Prostate gland (tissue), 2 donors: ENCODE measurements at regions not wholly inside any gene's neighbourhood (a gene's known extent, or its start where the extent isn't known, plus 50 kb on each side); places are given as distances from the start of the nearest gene placed in this dataset.
"Not testable (repeated sequence)": the region's sequence is repeated elsewhere in the genome, so short reads cannot be mapped to it uniquely, and the experiment has no call there.

Experiments
- DNase-seq: peaks from one replicate; pipeline ENCODE4 v3.0.0-alpha.2; 2019; ENCODE audit warnings: low spot score
- H3K27ac ChIP-seq, 2 donors: fragments of 200-600 bp; sonication (generic); 2 replicates each; pipeline ENCODE4 v1.5.1; 2017 to 2019
- H3K27me3 ChIP-seq: fragments of 200-600 bp; sonication (generic); replicated peaks from 2 replicates; pipeline ENCODE4 v1.5.1; 2019; ENCODE audit not compliant: insufficient read depth
- H3K36me3 ChIP-seq, 2 donors: fragments of 200-600 bp; sonication (generic); 1 replicate in 1 of 2; 2 replicates in 1 of 2; pipeline versions ENCODE4 v1.5.1 to v1.8.1; 2017 to 2019
- H3K4me1 ChIP-seq: fragments of 200-600 bp; sonication (generic); replicated peaks from 2 replicates; pipeline ENCODE4 v1.5.1; 2019
- H3K4me3 ChIP-seq, 2 donors: fragments of 200-600 bp; sonication (generic); 2 replicates each; pipeline ENCODE4 v1.5.1; 2017 to 2019
- H3K9me3 ChIP-seq: fragments of 200-600 bp; sonication (generic); 2 replicates; pipeline ENCODE4 v1.5.1; 2017
- POLR2A ChIP-seq: fragments of 450-650 bp; IDR thresholded peaks from one replicate; pipeline ENCODE4 v1.6.1; 2016; ENCODE audit warnings: antibody characterized with exemption, mild to moderate bottlenecking
- POLR2AphosphoS5 ChIP-seq: sonication (generic); formaldehyde crosslinking; IDR thresholded peaks from one replicate; pipeline ENCODE4 v1.6.1; 2017; ENCODE audit warnings: antibody characterized with exemption
- WGBS: methylation state at CpG from one replicate; pipeline ENCODE4 v1.1.5; 2018; 5-methylcytosine and 5-hydroxymethylcytosine counted together
- intact Hi-C: fragments of 100-400 bp; cut with DNase I; formaldehyde crosslinking; loops from one replicate; pipeline ENCODE4 v1.14.2; 2022
- TF ChIP-seq, protein P1 (sequence below), 4 experiments: fragments of 200-600 bp in 2 of 4; fragments of 450-650 bp in 2 of 4; sonication (generic) in 2 of 4; IDR thresholded peaks; 1 replicate in 3 of 4; 2 replicates in 1 of 4; pipeline ENCODE4 v1.5.1; 2016 to 2019; ENCODE audit warnings: antibody characterized with exemption in 4 of 4, mild to moderate bottlenecking in 2 of 4, moderate library complexity in 2 of 4

DNA sequence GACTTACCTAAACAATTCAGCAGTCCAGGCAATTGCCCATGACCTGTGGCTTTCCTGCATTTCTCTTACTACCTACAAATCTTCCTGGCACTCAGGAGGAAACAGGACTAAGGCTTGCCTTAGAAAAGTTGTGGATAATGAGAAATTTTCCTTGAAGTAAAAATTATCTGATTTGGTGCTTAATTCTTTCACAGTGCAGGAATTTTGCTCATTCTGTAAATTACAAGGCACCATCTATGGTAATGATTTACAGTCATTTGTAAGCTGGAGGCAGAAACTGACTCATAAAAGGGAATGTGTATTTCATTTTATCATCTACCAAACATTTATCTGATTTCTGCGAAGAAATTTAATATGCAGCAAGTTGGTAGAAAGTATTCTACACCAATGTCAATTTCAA lies 211.5 kb upstream of the FKBP1C start:
- no peaks in the 10 kb centered on the region for H3K27me3 ChIP-seq
- no peak for DNase-seq
- no peaks in the 10 kb centered on the region for H3K4me1 ChIP-seq
- no peaks in the 10 kb centered on the region for H3K9me3 ChIP-seq
- no peaks in the 10 kb centered on the region for H3K36me3 ChIP-seq
- no peak overlapping the region for H3K27ac ChIP-seq
- no peak for TF ChIP-seq POLR2AphosphoS5
- TF ChIP-seq, protein P1, sequence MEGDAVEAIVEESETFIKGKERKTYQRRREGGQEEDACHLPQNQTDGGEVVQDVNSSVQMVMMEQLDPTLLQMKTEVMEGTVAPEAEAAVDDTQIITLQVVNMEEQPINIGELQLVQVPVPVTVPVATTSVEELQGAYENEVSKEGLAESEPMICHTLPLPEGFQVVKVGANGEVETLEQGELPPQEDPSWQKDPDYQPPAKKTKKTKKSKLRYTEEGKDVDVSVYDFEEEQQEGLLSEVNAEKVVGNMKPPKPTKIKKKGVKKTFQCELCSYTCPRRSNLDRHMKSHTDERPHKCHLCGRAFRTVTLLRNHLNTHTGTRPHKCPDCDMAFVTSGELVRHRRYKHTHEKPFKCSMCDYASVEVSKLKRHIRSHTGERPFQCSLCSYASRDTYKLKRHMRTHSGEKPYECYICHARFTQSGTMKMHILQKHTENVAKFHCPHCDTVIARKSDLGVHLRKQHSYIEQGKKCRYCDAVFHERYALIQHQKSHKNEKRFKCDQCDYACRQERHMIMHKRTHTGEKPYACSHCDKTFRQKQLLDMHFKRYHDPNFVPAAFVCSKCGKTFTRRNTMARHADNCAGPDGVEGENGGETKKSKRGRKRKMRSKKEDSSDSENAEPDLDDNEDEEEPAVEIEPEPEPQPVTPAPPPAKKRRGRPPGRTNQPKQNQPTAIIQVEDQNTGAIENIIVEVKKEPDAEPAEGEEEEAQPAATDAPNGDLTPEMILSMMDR (IDR thresholded peaks at IDR 0.05), result no peak
- TF ChIP-seq POLR2A, result no peak
- H3K4me3 ChIP-seq, result no peak overlapping the region
- WGBS, result 29% methylated on average over 1 of the region's 1 CpG
- intact Hi-C loops, result no loop called here

DNA sequence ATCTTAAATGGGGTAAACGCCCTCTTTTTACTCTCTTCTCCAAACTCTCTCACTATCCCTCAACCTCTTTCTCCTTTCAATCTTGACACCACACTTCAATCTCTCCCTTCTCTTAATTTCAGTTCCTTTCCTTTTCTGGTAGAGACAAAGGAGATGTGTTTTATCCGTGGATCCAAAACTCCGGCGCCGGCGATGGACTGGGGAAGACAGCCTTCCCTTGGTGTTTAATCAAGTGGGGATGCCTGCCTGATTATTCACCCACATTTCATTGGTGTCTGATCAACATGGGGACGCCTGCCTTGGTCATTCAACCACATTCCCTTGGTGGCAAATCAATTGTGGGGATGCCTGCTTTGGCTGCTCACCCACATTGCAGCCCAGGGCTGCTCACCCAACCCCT lies 205.3 kb upstream of the FKBP1C start:
- H3K4me1 ChIP-seq, H3K4me3 ChIP-seq, H3K9me3 ChIP-seq, H3K36me3 ChIP-seq, DNase-seq, H3K27ac ChIP-seq, intact Hi-C loops, H3K27me3 ChIP-seq: not testable (repeated sequence)
- WGBS, result 86% methylated on average over 7 of the region's 7 CpGs

DNA sequence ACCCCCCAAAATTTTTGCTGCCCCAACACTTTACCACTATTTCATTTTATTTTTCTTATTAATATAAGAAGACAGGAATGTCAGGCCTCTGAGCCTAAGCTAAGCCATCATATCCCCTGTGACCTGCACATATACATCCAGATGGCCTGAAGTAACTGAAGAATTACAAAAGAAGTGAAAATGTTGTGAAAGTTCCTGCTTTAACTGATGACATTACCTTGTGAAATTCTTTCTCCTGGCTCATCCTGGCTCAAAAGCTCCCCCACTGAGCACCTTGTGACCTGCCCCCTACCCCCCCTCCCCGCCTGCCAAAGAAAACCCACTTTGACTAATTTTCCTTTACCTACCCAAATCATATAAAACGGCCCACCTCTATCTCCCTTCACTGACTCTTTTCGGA lies 200.3 kb upstream of the FKBP1C start:
- H3K9me3 ChIP-seq, H3K27ac ChIP-seq, H3K36me3 ChIP-seq, H3K4me3 ChIP-seq, DNase-seq, intact Hi-C loops, H3K4me1 ChIP-seq, H3K27me3 ChIP-seq: not testable (repeated sequence)
- WGBS, result 42% methylated on average over 3 of the region's 3 CpGs

DNA sequence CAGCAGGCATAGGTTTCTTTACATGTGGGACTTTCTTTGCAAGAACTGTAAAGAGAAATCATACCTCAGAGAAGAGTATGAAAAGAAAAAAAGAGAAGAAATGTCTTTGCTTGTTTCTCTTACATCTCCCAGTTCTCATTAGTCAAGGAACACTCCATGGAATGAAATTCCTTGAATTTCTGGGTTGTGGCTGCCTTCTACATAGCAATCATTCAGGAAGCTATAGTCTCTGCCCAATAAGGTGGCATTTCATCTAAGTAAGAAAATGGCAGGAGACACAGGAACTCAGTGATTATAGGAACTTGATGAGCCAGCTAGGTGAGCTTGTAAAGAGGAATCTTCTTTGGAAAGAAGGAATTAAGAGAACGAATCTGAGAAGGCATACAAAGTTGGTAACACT lies 197.0 kb upstream of the FKBP1C start:
- Histone ChIP-seq H3K27me3 (no peaks in the 10 kb centered on the region), H3K4me1 (no peaks in the 10 kb centered on the region), H3K27ac (no peak overlapping the region), H3K36me3 (no peaks in the 10 kb centered on the region), H3K4me3 (no peak overlapping the region), H3K9me3 (no peaks in the 10 kb centered on the region)
- intact Hi-C loops, result no loop called here
- WGBS, result 43% methylated on average over 1 of the region's 1 CpG
- TF ChIP-seq POLR2A (no peak), POLR2AphosphoS5 (no peak)
- TF ChIP-seq, protein P1 (IDR thresholded peaks at IDR 0.05), result no peak
- DNase-seq, result no peak

DNA sequence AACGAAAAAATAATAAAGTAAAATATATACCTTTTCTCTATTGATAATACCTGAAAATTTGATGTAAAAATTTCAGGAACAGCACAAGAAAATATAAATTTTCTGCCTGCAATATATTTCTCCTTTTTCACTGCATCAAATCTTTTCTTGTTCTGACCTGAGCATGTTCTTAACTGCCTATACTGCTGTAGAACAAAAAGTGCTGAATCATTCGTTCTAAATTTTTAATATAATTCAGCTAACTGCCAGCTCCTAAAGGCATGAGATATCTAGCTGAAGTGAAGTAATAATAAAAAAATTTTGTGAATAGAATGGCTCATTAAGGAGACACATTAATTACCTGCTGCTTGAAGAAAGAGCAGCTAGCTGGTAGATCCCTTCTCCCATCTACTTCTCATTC lies 188.6 kb upstream of the FKBP1C start:
- intact Hi-C loops, result no loop called here
- Histone ChIP-seq H3K9me3 (no peaks in the 10 kb centered on the region), H3K27ac (no peak overlapping the region), H3K4me3 (no peak overlapping the region), H3K4me1 (no peaks in the 10 kb centered on the region), H3K27me3 (no peaks in the 10 kb centered on the region), H3K36me3 (no peaks in the 10 kb centered on the region)
- DNase-seq, result no peak
- TF ChIP-seq POLR2AphosphoS5, result no peak
- TF ChIP-seq, protein P1 (IDR thresholded peaks at IDR 0.05), result no peak
- TF ChIP-seq POLR2A, result no peak
- 89% methylated on average over 2 of the region's 2 CpGs for WGBS

DNA sequence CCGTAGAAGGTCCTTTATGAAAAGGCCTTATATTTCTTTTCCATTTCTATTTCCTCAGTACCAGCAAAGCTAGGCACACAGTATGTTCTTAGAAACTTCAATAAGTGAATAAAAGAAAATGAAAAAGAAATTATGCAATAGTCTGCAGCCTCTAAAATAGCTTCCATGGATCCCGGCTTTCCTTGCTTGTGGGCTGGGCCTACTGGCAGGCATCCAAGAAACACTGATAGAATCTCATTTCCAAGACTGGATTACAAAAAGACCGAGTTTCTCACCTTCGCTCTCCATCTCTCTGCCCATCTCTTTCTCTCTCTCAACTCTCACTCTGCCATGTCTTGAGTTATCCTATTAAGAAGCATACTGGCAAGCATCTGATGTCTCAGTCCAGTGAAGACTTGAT lies 187.5 kb upstream of the FKBP1C start:
- intact Hi-C loops, result no loop called here
- Histone ChIP-seq H3K4me1 (no peaks in the 10 kb centered on the region), H3K9me3 (no peaks in the 10 kb centered on the region), H3K4me3 (no peak overlapping the region), H3K27me3 (no peaks in the 10 kb centered on the region), H3K27ac (no peak overlapping the region), H3K36me3 (no peaks in the 10 kb centered on the region)
- DNase-seq, result no peak
- TF ChIP-seq POLR2AphosphoS5 (no peak), POLR2A (no peak)
- TF ChIP-seq, protein P1 (IDR thresholded peaks at IDR 0.05), result no peak
- 41% methylated on average over 4 of the region's 4 CpGs for WGBS
